Ovary (tissue), 7 donors: ENCODE measurements at regions not wholly inside any gene's neighbourhood (a gene's known extent, or its start where the extent isn't known, plus 50 kb on each side); places are given as distances from the start of the nearest gene placed in this dataset.

ENCODE experiments used
- DNase-seq, 5 donors: peaks; one replicate each; pipeline ENCODE4 v3.0.0-alpha.2; 2019 to 2020
- H3K27ac ChIP-seq, 2 donors: fragments of 200-600 bp; one replicate each; pipeline versions ENCODE4 v1.5.1 to v1.8.0; 2019 to 2022
- H3K27me3 ChIP-seq: fragments of 200-600 bp; one replicate; pipeline ENCODE4 v1.8.0; 2022
- H3K36me3 ChIP-seq: fragments of 200-600 bp; sonication (generic); one replicate; pipeline ENCODE4 v1.5.1; 2019
- H3K4me1 ChIP-seq: one replicate; pipeline ENCODE4 v1.8.1; 2013; ENCODE audit warnings: mild to moderate bottlenecking, moderate library complexity; ENCODE audit not compliant: insufficient read depth
- H3K4me3 ChIP-seq: fragments of 200-600 bp; sonication (generic); one replicate; pipeline ENCODE4 v1.5.1; 2017
- H3K9me3 ChIP-seq, 2 donors: fragments of 200-600 bp in 1 of 2; sonication (generic) in 1 of 2; one replicate each; pipeline versions ENCODE4 v1.5.1 to v1.8.1; 2013 to 2019; ENCODE audit warnings: mild to moderate bottlenecking in 1 of 2, moderate library complexity in 1 of 2
- CTCF ChIP-seq, 3 donors: fragments of 450-650 bp in 2 of 3; fragments of 200-600 bp in 1 of 3; IDR thresholded peaks; one replicate each; pipeline versions ENCODE4 v1.5.1 to v1.8.0; 2016 to 2022; ENCODE audit warnings: antibody characterized with exemption in 3 of 3, mild to moderate bottlenecking in 1 of 3
- EP300 ChIP-seq: sonication (generic); formaldehyde crosslinking; IDR thresholded peaks from one replicate; pipeline ENCODE4 v1.6.1; 2017; ENCODE audit warnings: antibody characterized with exemption
- POLR2A ChIP-seq: fragments of 450-650 bp; IDR thresholded peaks from one replicate; pipeline ENCODE4 v1.6.1; 2017; ENCODE audit warnings: antibody characterized with exemption, mild to moderate bottlenecking, moderate library complexity
- WGBS, 3 donors: extraction: QIAGEN DNeasy Blood & Tissue Kit in 1 of 3; methylation state at CpG; one replicate each; pipeline versions ENCODE4 v1.1.5 to v1.1.7; 2013 to 2017; 5-methylcytosine and 5-hydroxymethylcytosine counted together
- intact Hi-C, 4 donors: fragments of 100-400 bp; cut with DNase I; formaldehyde crosslinking; loops; one replicate each; pipeline versions ENCODE4 v1.11.0 to v1.15.1; 2022 to 2023
- donor health status: DM: no; HTN: no; CAD: no; lungs with moderate emphysema.
- donor health status: DM: no; HTN: no; CAD: no.
- donor health status: Bipolar disorder and iron deficiency.
- donor health status: DM: no; HTN: no; CAD: no.
- donor health status: DM: yes; HTN: yes; CAD: no.

- Histone ChIP-seq H3K4me1 (peaks cover 3% of the 10 kb centered on the region), H3K27ac (no peak overlapping the region), H3K36me3 (no peaks in the 10 kb centered on the region), H3K4me3 (no peak overlapping the region), H3K27me3 (no peaks in the 10 kb centered on the region), H3K9me3 (no peaks in the 10 kb centered on the region)
- intact Hi-C loops = no loop called here
- DNase-seq = no peak
- WGBS, 3 donors = 92 to 96% (median 94%) methylated on average over 8 of the region's 8 CpGs
- no peak for TF ChIP-seq POLR2A
- TF ChIP-seq EP300 = no peak
- no peak for TF ChIP-seq CTCF (IDR thresholded peaks at IDR 0.05)
Observed at GRCh38 chr10:43869669-43870322, 221.1 kb upstream of the ZNF32 start.

- WGBS, 3 donors = 96 to 99% (median 97%) methylated on average over 6 of the region's 6 CpGs
- H3K27me3 ChIP-seq = no peaks in the 10 kb centered on the region
- intact Hi-C loops = no loop called here
- TF ChIP-seq EP300 (no peak), CTCF (IDR thresholded peaks at IDR 0.05) (no peak), POLR2A (no peak)
- DNase-seq = no peak
- no peak overlapping the region for H3K27ac ChIP-seq
- H3K9me3 ChIP-seq = no peaks in the 10 kb centered on the region
- H3K36me3 ChIP-seq = no peaks in the 10 kb centered on the region
- H3K4me3 ChIP-seq = no peak overlapping the region
- peaks cover 7% of the 10 kb centered on the region for H3K4me1 ChIP-seq
Observed at GRCh38 chr10:43868952-43869351, 220.3 kb upstream of the ZNF32 start.

GRCh38 chr10:43867667-43868565, 219.2 kb upstream of the ZNF32 start:
- Histone ChIP-seq H3K4me1 (peaks cover 7% of the 10 kb centered on the region), H3K4me3 (no peak overlapping the region), H3K36me3 (no peaks in the 10 kb centered on the region), H3K9me3 (no peaks in the 10 kb centered on the region), H3K27ac (no peak overlapping the region), H3K27me3 (no peaks in the 10 kb centered on the region)
- DNase-seq = no peak
- WGBS, 3 donors = 76 to 80% (median 79%) methylated on average over 16 of the region's 16 CpGs
- intact Hi-C loops = no loop called here
- TF ChIP-seq EP300 = no peak
- no peak for TF ChIP-seq CTCF (IDR thresholded peaks at IDR 0.05)
- TF ChIP-seq POLR2A = no peak

- H3K4me3 ChIP-seq = no peak overlapping the region
- no peaks in the 10 kb centered on the region for H3K27me3 ChIP-seq
- 84 to 96% (median 91%) methylated on average over 7 of the region's 7 CpGs for WGBS, 3 donors
- intact Hi-C loops = no loop called here
- TF ChIP-seq CTCF (IDR thresholded peaks at IDR 0.05) (no peak), POLR2A (no peak), EP300 (no peak)
- no peaks in the 10 kb centered on the region for H3K36me3 ChIP-seq
- H3K9me3 ChIP-seq = no peaks in the 10 kb centered on the region
- H3K27ac ChIP-seq = no peak overlapping the region
- no peak for DNase-seq
- peaks cover 7% of the 10 kb centered on the region for H3K4me1 ChIP-seq
Observed at GRCh38 chr10:43867113-43867512, 218.4 kb upstream of the ZNF32 start.
